WTC11 (cell line): ENCODE measurements at regions not wholly inside any gene's neighbourhood (a gene's known extent, or its start where the extent isn't known, plus 50 kb on each side); places are given as distances from the start of the nearest gene placed in this dataset.

Experiments
- ATAC-seq: fragments of 200-7000 bp; cut with Tn5 transposase; 2 replicates; pipeline ENCODE4 v1.10.0; 2021; ENCODE audit warnings: mild to moderate bottlenecking, moderate library complexity
- CTCF ChIA-PET: fragments of 300-600 bp; sonication (Branson Sonifier 250); formaldehyde crosslinking; loops from one replicate; lab custom pipeline; 2021; ENCODE audit warnings: antibody characterized with exemption; lab: Charles Lee
- POLR2A ChIA-PET: fragments of 350-600 bp; sonication (Branson Sonifier 250); formaldehyde crosslinking; loops from one replicate; lab custom pipeline; 2021; ENCODE audit warnings: antibody characterized with exemption; lab: Charles Lee
- DNase-seq: peaks from one replicate; pipeline ENCODE4 v3.0.0; 2021; ENCODE audit warnings: low spot score
- H3K27ac Mint-ChIP-seq: 2 replicates; pipeline ENCODE4 v1.8.0; 2021; ENCODE audit warnings: mixed read lengths
- H3K27me3 Mint-ChIP-seq: 2 replicates; pipeline ENCODE4 v1.8.0; 2021; ENCODE audit warnings: low read depth, mild to moderate bottlenecking, moderate library complexity, mixed read lengths
- H3K36me3 Mint-ChIP-seq: 2 replicates; pipeline ENCODE4 v1.8.0; 2021; ENCODE audit warnings: mixed read lengths
- H3K4me1 Mint-ChIP-seq: 2 replicates; pipeline ENCODE4 v1.8.0; 2022; ENCODE audit warnings: mixed read lengths
- H3K4me3 Mint-ChIP-seq: 2 replicates; pipeline ENCODE4 v1.8.0; 2021; ENCODE audit warnings: mild to moderate bottlenecking, moderate library complexity, mixed read lengths
- H3K9me3 Mint-ChIP-seq: 2 replicates; pipeline ENCODE4 v1.8.0; 2021; ENCODE audit warnings: mixed read lengths
- CREB1 ChIP-seq: sonication (generic); formaldehyde crosslinking; IDR thresholded peaks from 2 replicates; pipeline ENCODE4 v1.8.0; 2023; ENCODE audit warnings: mild to moderate bottlenecking, missing genetic modification reagents
- CREM ChIP-seq: sonication (generic); formaldehyde crosslinking; IDR thresholded peaks from 2 replicates; pipeline ENCODE4 v1.8.1; 2022; ENCODE audit warnings: mild to moderate bottlenecking, missing genetic modification reagents, moderate library complexity
- ESRRA ChIP-seq: sonication (generic); formaldehyde crosslinking; IDR thresholded peaks from 2 replicates; pipeline ENCODE4 v1.8.1; 2022; ENCODE audit warnings: mild to moderate bottlenecking, missing genetic modification reagents, borderline replicate concordance
- FOXP1 ChIP-seq: sonication (generic); formaldehyde crosslinking; IDR thresholded peaks from 2 replicates; pipeline ENCODE4 v1.8.0; 2022; ENCODE audit warnings: missing genetic modification reagents, mild to moderate bottlenecking, moderate library complexity, borderline replicate concordance
- GABPB1 ChIP-seq: sonication (generic); formaldehyde crosslinking; IDR thresholded peaks from 2 replicates; pipeline ENCODE4 v1.8.1; 2023; ENCODE audit warnings: mild to moderate bottlenecking, missing genetic modification reagents
- IRF2 ChIP-seq: sonication (generic); formaldehyde crosslinking; IDR thresholded peaks from 2 replicates; pipeline ENCODE4 v1.8.0; 2022; ENCODE audit warnings: low read depth, missing genetic modification reagents, borderline replicate concordance
- JUN ChIP-seq: sonication (generic); formaldehyde crosslinking; IDR thresholded peaks from 2 replicates; pipeline ENCODE4 v1.8.0; 2023; ENCODE audit warnings: mild to moderate bottlenecking, missing genetic modification reagents
- SP1 ChIP-seq: sonication (generic); formaldehyde crosslinking; conservative IDR thresholded peaks from 2 replicates; pipeline ENCODE4 v1.8.1; 2022; ENCODE audit warnings: missing genetic modification reagents
- ZBTB21 ChIP-seq: sonication (generic); formaldehyde crosslinking; IDR thresholded peaks from 2 replicates; pipeline ENCODE4 v1.8.1; 2023; ENCODE audit warnings: mild to moderate bottlenecking, missing genetic modification reagents, borderline replicate concordance
- ZNF671 ChIP-seq: fragments of 250-450 bp; sonication (Bioruptor Pico); IDR thresholded peaks from 2 replicates; pipeline ENCODE4 v1.8.0; 2021; ENCODE audit warnings: mild to moderate bottlenecking
- TF ChIP-seq, protein P1 (sequence below): sonication (generic); formaldehyde crosslinking; conservative IDR thresholded peaks from 2 replicates; pipeline ENCODE4 v1.8.1; 2023; ENCODE audit warnings: mild to moderate bottlenecking, low read depth, missing genetic modification reagents, moderate library complexity
- TF ChIP-seq, protein P2 (sequence below): sonication (generic); formaldehyde crosslinking; IDR thresholded peaks from 2 replicates; pipeline ENCODE4 v1.8.0; 2023; ENCODE audit warnings: mild to moderate bottlenecking, missing genetic modification reagents
- TF ChIP-seq, protein P3 (sequence below): fragments of 250-450 bp; sonication (Bioruptor Pico); IDR thresholded peaks from 2 replicates; pipeline ENCODE4 v1.9.0; 2021; ENCODE audit warnings: mild to moderate bottlenecking
- TF ChIP-seq, protein P4 (sequence below): fragments of 250-450 bp; sonication (Bioruptor Pico); conservative IDR thresholded peaks from 2 replicates; pipeline ENCODE4 v1.9.0; 2021; ENCODE audit warnings: mild to moderate bottlenecking
- TF ChIP-seq, protein P5 (sequence below): sonication (generic); formaldehyde crosslinking; IDR thresholded peaks from 2 replicates; pipeline ENCODE4 v1.8.1; 2022; ENCODE audit warnings: mild to moderate bottlenecking, missing genetic modification reagents, moderate library complexity, borderline replicate concordance
- TF ChIP-seq, protein P6 (sequence below): sonication (generic); formaldehyde crosslinking; IDR thresholded peaks from 2 replicates; pipeline ENCODE4 v1.8.0; 2022; ENCODE audit warnings: mild to moderate bottlenecking, missing genetic modification reagents

DNA sequence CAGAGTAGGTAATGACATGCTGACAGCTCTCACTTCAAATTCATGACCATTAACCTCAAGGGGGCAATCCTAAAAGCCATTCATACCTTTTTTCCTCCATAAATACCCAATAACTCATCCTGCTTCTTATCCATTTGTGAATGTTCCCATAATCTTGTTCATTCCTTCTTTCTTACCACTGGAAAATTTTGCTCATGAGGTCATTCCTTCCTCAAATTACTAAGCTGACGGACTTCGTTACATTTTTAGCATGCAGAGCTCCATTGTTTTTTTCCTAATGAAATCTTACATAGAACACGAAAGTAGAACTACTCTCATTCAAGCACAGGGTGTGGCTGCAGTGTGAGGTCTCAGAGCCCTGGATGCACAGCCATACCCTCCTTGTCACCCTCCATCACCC, 276.5 kb upstream of the DPYD start:
- Mint-ChIP-seq H3K27me3 (peaks cover 68% of the 10 kb centered on the region), H3K4me3 (no peak overlapping the region), H3K27ac (no peak overlapping the region), H3K4me1 (no peaks in the 10 kb centered on the region), H3K36me3 (no peaks in the 10 kb centered on the region)
- ATAC-seq (no peak), DNase-seq (no peak)
- CTCF ChIA-PET = no interaction called here
- no peak for TF ChIP-seq CREB1 (CRISPR knock-in tag)
- TF ChIP-seq SP1 = no peak
- TF ChIP-seq, protein P1, sequence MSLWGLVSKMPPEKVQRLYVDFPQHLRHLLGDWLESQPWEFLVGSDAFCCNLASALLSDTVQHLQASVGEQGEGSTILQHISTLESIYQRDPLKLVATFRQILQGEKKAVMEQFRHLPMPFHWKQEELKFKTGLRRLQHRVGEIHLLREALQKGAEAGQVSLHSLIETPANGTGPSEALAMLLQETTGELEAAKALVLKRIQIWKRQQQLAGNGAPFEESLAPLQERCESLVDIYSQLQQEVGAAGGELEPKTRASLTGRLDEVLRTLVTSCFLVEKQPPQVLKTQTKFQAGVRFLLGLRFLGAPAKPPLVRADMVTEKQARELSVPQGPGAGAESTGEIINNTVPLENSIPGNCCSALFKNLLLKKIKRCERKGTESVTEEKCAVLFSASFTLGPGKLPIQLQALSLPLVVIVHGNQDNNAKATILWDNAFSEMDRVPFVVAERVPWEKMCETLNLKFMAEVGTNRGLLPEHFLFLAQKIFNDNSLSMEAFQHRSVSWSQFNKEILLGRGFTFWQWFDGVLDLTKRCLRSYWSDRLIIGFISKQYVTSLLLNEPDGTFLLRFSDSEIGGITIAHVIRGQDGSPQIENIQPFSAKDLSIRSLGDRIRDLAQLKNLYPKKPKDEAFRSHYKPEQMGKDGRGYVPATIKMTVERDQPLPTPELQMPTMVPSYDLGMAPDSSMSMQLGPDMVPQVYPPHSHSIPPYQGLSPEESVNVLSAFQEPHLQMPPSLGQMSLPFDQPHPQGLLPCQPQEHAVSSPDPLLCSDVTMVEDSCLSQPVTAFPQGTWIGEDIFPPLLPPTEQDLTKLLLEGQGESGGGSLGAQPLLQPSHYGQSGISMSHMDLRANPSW = no peak
- no peak for TF ChIP-seq GABPB1
- TF ChIP-seq, protein P2, sequence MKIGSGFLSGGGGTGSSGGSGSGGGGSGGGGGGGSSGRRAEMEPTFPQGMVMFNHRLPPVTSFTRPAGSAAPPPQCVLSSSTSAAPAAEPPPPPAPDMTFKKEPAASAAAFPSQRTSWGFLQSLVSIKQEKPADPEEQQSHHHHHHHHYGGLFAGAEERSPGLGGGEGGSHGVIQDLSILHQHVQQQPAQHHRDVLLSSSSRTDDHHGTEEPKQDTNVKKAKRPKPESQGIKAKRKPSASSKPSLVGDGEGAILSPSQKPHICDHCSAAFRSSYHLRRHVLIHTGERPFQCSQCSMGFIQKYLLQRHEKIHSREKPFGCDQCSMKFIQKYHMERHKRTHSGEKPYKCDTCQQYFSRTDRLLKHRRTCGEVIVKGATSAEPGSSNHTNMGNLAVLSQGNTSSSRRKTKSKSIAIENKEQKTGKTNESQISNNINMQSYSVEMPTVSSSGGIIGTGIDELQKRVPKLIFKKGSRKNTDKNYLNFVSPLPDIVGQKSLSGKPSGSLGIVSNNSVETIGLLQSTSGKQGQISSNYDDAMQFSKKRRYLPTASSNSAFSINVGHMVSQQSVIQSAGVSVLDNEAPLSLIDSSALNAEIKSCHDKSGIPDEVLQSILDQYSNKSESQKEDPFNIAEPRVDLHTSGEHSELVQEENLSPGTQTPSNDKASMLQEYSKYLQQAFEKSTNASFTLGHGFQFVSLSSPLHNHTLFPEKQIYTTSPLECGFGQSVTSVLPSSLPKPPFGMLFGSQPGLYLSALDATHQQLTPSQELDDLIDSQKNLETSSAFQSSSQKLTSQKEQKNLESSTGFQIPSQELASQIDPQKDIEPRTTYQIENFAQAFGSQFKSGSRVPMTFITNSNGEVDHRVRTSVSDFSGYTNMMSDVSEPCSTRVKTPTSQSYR (CRISPR knock-in tag) = no peak
- TF ChIP-seq ESRRA (CRISPR knock-in tag) = no peak
- TF ChIP-seq, protein P3, sequence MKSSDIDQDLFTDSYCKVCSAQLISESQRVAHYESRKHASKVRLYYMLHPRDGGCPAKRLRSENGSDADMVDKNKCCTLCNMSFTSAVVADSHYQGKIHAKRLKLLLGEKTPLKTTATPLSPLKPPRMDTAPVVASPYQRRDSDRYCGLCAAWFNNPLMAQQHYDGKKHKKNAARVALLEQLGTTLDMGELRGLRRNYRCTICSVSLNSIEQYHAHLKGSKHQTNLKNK (CRISPR knock-in tag) = no peak
- no peak for TF ChIP-seq JUN
- TF ChIP-seq, protein P4, sequence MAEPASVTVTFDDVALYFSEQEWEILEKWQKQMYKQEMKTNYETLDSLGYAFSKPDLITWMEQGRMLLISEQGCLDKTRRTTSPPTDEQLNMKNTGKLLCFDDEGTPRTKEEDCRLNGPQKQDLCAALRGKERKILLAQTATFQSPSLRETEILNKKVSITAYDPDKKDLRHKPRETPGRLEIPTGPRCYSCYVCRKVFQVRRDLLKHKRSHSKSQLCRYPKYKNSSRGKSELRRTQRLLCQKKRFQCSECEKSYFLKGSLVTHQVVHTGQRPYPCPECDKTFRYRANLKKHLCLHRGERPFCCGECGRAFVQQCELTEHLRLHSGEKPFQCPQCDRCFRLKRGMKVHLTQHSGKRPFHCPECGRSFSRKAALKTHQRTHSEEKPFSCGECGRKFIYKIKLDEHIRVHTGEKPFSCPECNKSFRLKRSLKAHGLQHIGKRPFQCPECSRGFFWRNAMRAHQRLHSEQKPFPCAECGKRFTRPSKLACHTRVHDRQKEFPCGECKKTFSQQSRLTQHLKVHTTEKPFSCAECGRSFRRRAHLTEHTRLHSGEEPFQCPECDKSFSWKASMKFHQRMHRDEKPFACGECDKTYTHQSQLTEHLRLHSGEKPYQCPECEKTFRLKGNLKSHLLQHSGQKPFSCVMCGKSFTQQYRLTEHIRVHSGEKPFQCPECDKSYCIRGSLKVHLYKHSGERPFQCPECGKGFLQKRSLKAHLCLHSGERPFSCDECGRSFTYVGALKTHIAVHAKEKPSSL = no peak
- TF ChIP-seq ZBTB21 (CRISPR knock-in tag) = no peak
- TF ChIP-seq, protein P5, sequence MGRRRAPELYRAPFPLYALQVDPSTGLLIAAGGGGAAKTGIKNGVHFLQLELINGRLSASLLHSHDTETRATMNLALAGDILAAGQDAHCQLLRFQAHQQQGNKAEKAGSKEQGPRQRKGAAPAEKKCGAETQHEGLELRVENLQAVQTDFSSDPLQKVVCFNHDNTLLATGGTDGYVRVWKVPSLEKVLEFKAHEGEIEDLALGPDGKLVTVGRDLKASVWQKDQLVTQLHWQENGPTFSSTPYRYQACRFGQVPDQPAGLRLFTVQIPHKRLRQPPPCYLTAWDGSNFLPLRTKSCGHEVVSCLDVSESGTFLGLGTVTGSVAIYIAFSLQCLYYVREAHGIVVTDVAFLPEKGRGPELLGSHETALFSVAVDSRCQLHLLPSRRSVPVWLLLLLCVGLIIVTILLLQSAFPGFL (CRISPR knock-in tag) = no peak
- no peak for TF ChIP-seq CREM
- TF ChIP-seq IRF2 (CRISPR knock-in tag) = no peak
- no peak for TF ChIP-seq FOXP1 (CRISPR knock-in tag)
- TF ChIP-seq ZNF671 (CRISPR knock-in tag) = no peak
- TF ChIP-seq, all 79 proteins: peak for 0
- H3K9me3 Mint-ChIP-seq = no peaks in the 10 kb centered on the region
- POLR2A ChIA-PET = no interaction called here

DNA sequence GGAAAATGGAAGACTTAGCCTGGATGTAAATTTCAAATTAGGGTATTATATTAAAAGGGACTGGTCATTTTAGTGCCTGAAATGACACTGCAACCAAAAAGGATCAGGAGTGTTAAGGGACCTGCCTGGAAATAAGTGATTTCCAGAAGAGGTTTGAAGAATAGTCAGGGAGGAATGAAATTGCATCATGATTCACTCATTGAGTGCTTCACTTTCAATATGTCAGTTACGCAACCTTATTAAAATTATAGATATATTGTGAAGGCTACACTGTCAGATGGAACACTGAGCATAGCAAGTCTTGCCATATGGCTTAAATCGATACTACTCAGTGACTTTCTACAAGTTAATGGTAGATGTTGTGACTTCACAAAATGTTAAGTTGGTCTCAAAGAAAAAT, 275.2 kb upstream of the DPYD start:
- TF ChIP-seq, protein P6, sequence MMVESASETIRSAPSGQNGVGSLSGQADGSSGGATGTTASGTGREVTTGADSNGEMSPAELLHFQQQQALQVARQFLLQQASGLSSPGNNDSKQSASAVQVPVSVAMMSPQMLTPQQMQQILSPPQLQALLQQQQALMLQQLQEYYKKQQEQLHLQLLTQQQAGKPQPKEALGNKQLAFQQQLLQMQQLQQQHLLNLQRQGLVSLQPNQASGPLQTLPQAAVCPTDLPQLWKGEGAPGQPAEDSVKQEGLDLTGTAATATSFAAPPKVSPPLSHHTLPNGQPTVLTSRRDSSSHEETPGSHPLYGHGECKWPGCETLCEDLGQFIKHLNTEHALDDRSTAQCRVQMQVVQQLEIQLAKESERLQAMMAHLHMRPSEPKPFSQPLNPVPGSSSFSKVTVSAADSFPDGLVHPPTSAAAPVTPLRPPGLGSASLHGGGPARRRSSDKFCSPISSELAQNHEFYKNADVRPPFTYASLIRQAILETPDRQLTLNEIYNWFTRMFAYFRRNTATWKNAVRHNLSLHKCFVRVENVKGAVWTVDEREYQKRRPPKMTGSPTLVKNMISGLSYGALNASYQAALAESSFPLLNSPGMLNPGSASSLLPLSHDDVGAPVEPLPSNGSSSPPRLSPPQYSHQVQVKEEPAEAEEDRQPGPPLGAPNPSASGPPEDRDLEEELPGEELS = no peak
- Mint-ChIP-seq H3K36me3 (no peaks in the 10 kb centered on the region), H3K27ac (no peak overlapping the region), H3K9me3 (no peaks in the 10 kb centered on the region), H3K27me3 (peaks cover 55% of the 10 kb centered on the region), H3K4me3 (no peak overlapping the region), H3K4me1 (no peaks in the 10 kb centered on the region)
- ATAC-seq = no peak
- CTCF ChIA-PET = interaction anchor here (0.9 kb wide), 1 partner anchor 272 kb away, joined by 3 read pairs; no protein-coding TSS in a partner anchor
- POLR2A ChIA-PET = no interaction called here
- no peak for DNase-seq
